ENCODE measurements at regions not wholly inside any gene's neighbourhood (a gene's known extent, or its start where the extent isn't known, plus 50 kb on each side); places are given as distances from the start of the nearest gene placed in this dataset.
"Not testable (repeated sequence)": the region's sequence is repeated elsewhere in the genome, so short reads cannot be mapped to it uniquely, and the experiment has no call there.

DNA sequence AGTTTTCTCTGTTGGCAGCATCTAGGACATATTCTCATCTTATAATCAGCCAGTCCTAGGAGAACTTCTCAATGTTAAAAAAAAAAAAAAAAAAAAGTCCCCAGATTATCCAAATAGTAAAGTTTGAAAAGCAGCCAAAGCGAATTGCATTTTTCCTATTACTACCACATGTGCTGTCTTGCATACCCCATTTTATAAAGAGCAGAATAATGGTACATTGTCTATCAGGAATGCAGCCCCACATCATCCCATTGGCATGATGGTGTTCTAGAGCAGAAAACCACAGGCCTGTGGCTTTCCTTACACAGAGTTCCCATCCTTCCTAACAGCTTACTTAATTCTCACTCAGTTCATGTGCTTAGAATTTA lies 381.6 kb downstream of the TMEM38B start:
- Histone ChIP-seq H3K4me3 (ENCODE audit: low read depth, low read length) (no peak overlapping the region), H3K4me1 (ENCODE audit: control insufficient read depth, insufficient read depth, low read length) (no peaks in the 10 kb centered on the region), H3K9ac (ENCODE audit: low read depth, low read length) (no peak overlapping the region), H3K36me3 (ENCODE audit: control insufficient read depth, insufficient read depth, low read length) (no peaks in the 10 kb centered on the region), H3K9me3 (ENCODE audit: control insufficient read depth, insufficient read depth, low read length) (no peaks in the 10 kb centered on the region), H3K27me3 (ENCODE audit: control insufficient read depth, insufficient read depth, low read length) (no peaks in the 10 kb centered on the region), H3K27ac (ENCODE audit: low read depth, low read length) (no peak overlapping the region)

DNA sequence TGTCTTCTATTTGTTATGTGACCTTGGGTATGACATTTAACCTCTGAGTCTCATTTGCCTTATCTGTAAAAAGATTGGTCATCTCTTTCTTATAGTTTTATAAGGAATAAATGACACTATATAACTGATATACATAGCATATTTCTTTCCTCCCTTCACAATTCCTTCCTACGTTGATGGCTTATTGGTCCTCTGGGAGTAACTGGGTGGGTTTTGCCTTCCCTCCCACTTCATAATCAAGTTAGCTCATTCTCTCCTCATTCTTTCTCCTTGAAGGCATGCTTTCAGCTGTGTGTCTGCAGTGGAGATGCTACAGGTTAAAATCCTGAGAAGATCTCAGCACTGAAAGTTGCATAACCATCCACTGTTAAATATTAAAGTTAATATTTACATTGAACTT lies 382.4 kb downstream of the TMEM38B start:
- H3K36me3 ChIP-seq (ENCODE audit: control insufficient read depth, insufficient read depth, low read length): no peaks in the 10 kb centered on the region
- H3K9me3 ChIP-seq (ENCODE audit: control insufficient read depth, insufficient read depth, low read length): no peaks in the 10 kb centered on the region
- H3K27ac ChIP-seq (ENCODE audit: low read depth, low read length): no peak overlapping the region
- H3K4me3 ChIP-seq (ENCODE audit: low read depth, low read length): no peak overlapping the region
- H3K4me1 ChIP-seq (ENCODE audit: control insufficient read depth, insufficient read depth, low read length): no peaks in the 10 kb centered on the region
- no peak overlapping the region for H3K9ac ChIP-seq (ENCODE audit: low read depth, low read length)
- H3K27me3 ChIP-seq (ENCODE audit: control insufficient read depth, insufficient read depth, low read length): no peaks in the 10 kb centered on the region

DNA sequence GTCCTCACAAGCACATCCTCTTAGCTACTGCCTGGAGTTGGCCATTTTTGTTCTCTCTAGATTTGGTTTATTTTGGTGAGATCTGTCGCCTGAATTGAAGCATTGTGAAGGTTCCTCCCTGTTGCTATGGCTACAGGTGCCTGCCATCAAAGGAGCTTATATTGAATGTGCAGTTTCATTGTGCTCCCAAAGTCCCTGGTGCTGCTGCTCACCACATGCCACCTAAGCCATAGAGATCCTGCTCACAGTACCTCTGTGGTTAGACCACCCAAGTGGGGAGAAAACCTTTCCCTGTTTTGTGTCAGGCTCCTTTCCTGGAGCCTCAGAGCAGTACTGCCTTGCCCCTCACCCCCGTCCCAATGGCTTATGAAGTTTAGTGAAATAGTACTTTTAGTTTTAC lies 383.4 kb downstream of the TMEM38B start:
- Histone ChIP-seq H3K27ac (ENCODE audit: low read depth, low read length) (no peak overlapping the region), H3K9me3 (ENCODE audit: control insufficient read depth, insufficient read depth, low read length) (no peaks in the 10 kb centered on the region), H3K4me1 (ENCODE audit: control insufficient read depth, insufficient read depth, low read length) (no peaks in the 10 kb centered on the region), H3K27me3 (ENCODE audit: control insufficient read depth, insufficient read depth, low read length) (no peaks in the 10 kb centered on the region), H3K36me3 (ENCODE audit: control insufficient read depth, insufficient read depth, low read length) (no peaks in the 10 kb centered on the region), H3K9ac (ENCODE audit: low read depth, low read length) (no peak overlapping the region), H3K4me3 (ENCODE audit: low read depth, low read length) (no peak overlapping the region)

DNA sequence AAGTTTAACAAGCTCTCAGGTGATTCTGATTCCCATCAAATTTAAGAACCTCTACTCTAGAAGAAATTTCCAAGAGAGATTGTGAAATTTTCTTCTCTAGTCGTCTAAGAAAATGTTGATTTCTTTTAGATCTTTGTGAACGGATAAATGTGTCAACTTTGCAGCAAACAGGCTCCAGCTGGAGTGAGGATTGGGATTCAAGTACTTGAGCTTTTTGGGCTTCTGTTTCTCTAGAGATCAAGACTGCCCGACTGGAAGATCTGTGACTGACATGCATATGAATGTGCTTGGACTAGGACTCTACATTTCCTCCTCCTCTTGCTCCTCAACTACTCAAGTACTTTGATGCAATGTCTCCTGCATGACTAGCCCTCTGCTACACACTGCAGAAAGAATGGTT lies 388.3 kb downstream of the TMEM38B start:
- no peaks in the 10 kb centered on the region for H3K36me3 ChIP-seq (ENCODE audit: control insufficient read depth, insufficient read depth, low read length)
- no peak overlapping the region for H3K27ac ChIP-seq (ENCODE audit: low read depth, low read length)
- no peaks in the 10 kb centered on the region for H3K4me1 ChIP-seq (ENCODE audit: control insufficient read depth, insufficient read depth, low read length)
- no peak overlapping the region for H3K4me3 ChIP-seq (ENCODE audit: low read depth, low read length)
- H3K27me3 ChIP-seq (ENCODE audit: control insufficient read depth, insufficient read depth, low read length): no peaks in the 10 kb centered on the region
- no peaks in the 10 kb centered on the region for H3K9me3 ChIP-seq (ENCODE audit: control insufficient read depth, insufficient read depth, low read length)
- H3K9ac ChIP-seq (ENCODE audit: low read depth, low read length): no peak overlapping the region

DNA sequence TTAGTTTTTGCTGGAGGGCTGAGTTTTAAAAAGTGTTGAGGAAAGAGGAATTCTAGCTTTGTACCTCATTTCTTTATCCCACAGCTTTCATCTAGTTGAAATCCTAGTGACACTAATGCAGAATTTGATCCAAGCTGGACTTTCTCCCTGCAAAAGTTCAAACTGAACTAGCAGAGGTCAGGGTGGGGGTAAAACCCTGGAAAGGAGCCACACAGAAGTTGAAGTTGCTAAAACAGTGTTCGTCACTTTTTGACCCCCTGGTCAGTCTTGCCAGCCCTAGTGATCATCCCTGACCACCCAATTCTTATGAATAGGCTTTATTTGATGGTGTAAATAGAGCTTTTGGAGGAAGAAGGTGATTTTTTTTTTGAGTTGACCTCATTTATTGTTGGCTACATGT lies 390.4 kb downstream of the TMEM38B start:
- no peaks in the 10 kb centered on the region for H3K4me1 ChIP-seq (ENCODE audit: control insufficient read depth, insufficient read depth, low read length)
- H3K36me3 ChIP-seq (ENCODE audit: control insufficient read depth, insufficient read depth, low read length): no peaks in the 10 kb centered on the region
- H3K9ac ChIP-seq (ENCODE audit: low read depth, low read length): no peak overlapping the region
- no peak overlapping the region for H3K4me3 ChIP-seq (ENCODE audit: low read depth, low read length)
- H3K27me3 ChIP-seq (ENCODE audit: control insufficient read depth, insufficient read depth, low read length): no peaks in the 10 kb centered on the region
- no peaks in the 10 kb centered on the region for H3K9me3 ChIP-seq (ENCODE audit: control insufficient read depth, insufficient read depth, low read length)
- no peak overlapping the region for H3K27ac ChIP-seq (ENCODE audit: low read depth, low read length)

DNA sequence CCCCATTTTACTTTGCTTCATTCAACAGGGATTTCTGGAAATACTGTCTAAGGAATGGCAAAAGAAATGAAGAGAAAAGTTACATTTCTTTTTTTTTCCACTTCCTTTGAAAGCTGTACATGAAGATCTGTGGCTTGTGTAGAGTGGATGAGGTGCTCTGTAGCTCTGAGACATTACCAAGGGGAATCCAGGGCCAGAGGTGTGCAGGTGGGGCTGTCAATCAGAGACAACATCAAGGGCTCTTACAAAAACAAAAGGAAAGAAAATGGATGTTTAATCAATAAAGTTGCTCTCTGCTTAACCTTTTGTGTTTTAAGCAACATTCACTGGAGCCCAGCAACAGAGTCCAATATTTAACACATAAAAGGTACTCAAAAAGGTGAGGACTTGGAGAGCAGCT lies 391.1 kb downstream of the TMEM38B start:
- Histone ChIP-seq H3K9ac (ENCODE audit: low read depth, low read length) (no peak overlapping the region), H3K4me3 (ENCODE audit: low read depth, low read length) (no peak overlapping the region), H3K36me3 (ENCODE audit: control insufficient read depth, insufficient read depth, low read length) (no peaks in the 10 kb centered on the region), H3K9me3 (ENCODE audit: control insufficient read depth, insufficient read depth, low read length) (no peaks in the 10 kb centered on the region), H3K27me3 (ENCODE audit: control insufficient read depth, insufficient read depth, low read length) (no peaks in the 10 kb centered on the region), H3K27ac (ENCODE audit: low read depth, low read length) (no peak overlapping the region), H3K4me1 (ENCODE audit: control insufficient read depth, insufficient read depth, low read length) (no peaks in the 10 kb centered on the region)

DNA sequence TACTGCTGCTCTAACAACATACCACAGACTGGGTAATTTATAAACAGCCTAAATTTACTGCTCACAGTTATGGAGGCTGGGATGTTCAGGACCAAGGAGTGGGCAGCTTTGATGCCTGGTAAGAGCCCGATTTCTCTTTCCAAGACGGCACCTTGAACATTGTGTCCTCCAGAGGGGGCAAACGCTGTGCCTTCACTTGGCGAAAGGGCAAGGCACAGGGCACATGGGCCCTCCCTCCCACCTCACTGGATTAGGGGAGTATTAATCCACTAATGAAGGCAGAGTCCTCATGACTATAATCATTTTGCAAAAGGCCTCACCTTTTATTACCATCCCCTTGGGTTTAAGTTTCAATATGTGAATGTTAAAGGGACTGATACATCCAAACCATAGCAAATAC lies 397.7 kb downstream of the TMEM38B start:
- Histone ChIP-seq H3K27me3 (ENCODE audit: control insufficient read depth, insufficient read depth, low read length) (no peaks in the 10 kb centered on the region), H3K4me1 (ENCODE audit: control insufficient read depth, insufficient read depth, low read length) (no peaks in the 10 kb centered on the region), H3K36me3 (ENCODE audit: control insufficient read depth, insufficient read depth, low read length) (no peaks in the 10 kb centered on the region), H3K27ac (ENCODE audit: low read depth, low read length) (no peak overlapping the region), H3K9me3 (ENCODE audit: control insufficient read depth, insufficient read depth, low read length) (0 out of 2 replicates have a peak, but pooled peaks cover 3% of the 10 kb centered on the region), H3K9ac (ENCODE audit: low read depth, low read length) (no peak overlapping the region), H3K4me3 (ENCODE audit: low read depth, low read length) (no peak overlapping the region)

DNA sequence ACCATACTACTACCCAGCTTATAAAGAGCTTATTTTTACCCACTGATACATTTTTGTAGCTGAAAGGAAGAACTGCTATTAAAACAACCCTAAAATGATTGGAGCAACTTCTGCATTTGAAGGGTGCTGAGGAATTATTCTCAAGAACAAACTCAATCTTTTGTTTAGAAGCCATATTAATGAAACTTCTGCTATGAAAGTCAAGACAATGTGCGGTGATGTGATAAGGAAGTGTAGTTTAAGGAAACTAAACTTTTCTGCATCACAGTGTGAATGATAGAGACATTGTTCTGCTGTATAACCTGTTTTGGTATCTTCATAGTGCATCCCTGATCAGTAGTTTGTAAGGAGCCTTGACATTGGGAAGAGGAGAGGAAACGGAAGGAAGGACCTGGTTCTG lies 408.5 kb downstream of the TMEM38B start:
- Histone ChIP-seq H3K36me3 (ENCODE audit: control insufficient read depth, insufficient read depth, low read length) (no peaks in the 10 kb centered on the region), H3K27me3 (ENCODE audit: control insufficient read depth, insufficient read depth, low read length) (no peaks in the 10 kb centered on the region), H3K4me1 (ENCODE audit: control insufficient read depth, insufficient read depth, low read length) (no peaks in the 10 kb centered on the region), H3K9ac (ENCODE audit: low read depth, low read length) (no peak overlapping the region), H3K27ac (ENCODE audit: low read depth, low read length) (no peak overlapping the region), H3K9me3 (ENCODE audit: control insufficient read depth, insufficient read depth, low read length) (no peaks in the 10 kb centered on the region), H3K4me3 (ENCODE audit: low read depth, low read length) (no peak overlapping the region)

DNA sequence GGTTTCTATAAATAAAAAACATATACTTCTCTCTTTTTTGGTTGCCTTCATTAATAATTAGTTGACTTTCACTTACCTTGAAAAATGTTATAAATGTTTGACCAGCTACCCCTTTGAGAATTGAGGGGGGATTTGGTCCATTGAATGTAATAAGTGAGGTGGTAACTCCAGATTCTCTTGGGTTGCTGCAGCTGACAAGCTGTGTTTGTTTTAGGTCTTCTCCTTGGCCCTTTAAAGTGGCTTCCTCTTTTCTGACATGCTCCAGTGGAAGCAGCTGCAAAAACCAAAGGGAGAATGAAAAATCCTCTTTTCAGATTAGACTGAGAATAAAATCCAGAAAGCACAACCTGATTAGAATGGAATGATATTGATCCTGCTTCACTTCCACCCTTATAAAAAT lies 410.5 kb downstream of the TMEM38B start:
- H3K4me3 ChIP-seq (ENCODE audit: low read depth, low read length): no peak overlapping the region
- H3K9me3 ChIP-seq (ENCODE audit: control insufficient read depth, insufficient read depth, low read length): no peaks in the 10 kb centered on the region
- H3K4me1 ChIP-seq (ENCODE audit: control insufficient read depth, insufficient read depth, low read length): no peaks in the 10 kb centered on the region
- H3K36me3 ChIP-seq (ENCODE audit: control insufficient read depth, insufficient read depth, low read length): no peaks in the 10 kb centered on the region
- H3K27ac ChIP-seq (ENCODE audit: low read depth, low read length): no peak overlapping the region
- H3K27me3 ChIP-seq (ENCODE audit: control insufficient read depth, insufficient read depth, low read length): no peaks in the 10 kb centered on the region
- no peak overlapping the region for H3K9ac ChIP-seq (ENCODE audit: low read depth, low read length)

DNA sequence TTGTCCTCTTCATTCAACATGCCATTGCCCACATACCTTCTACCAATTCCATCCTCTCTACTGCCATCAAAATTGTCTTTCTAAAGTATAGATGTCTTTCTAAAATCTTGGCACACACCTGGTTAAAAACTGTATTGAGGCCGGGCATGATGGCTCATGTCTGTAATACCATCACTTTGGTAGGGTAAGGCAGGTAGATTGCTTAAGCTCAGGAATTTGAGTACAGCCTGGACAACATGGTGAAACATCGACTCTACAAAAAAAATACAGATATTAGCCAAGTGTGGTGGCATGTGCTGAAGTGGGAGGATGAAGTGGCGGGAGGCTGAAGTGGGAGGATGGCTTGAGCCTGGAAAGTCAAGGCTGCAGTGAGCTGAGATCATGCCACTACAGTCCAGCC lies 412.1 kb downstream of the TMEM38B start:
- peaks cover 5% of the 10 kb centered on the region for H3K4me1 ChIP-seq (ENCODE audit: control insufficient read depth, insufficient read depth, low read length)
- no peak overlapping the region for H3K27ac ChIP-seq (ENCODE audit: low read depth, low read length)
- H3K4me3 ChIP-seq (ENCODE audit: low read depth, low read length): no peak overlapping the region
- no peaks in the 10 kb centered on the region for H3K27me3 ChIP-seq (ENCODE audit: control insufficient read depth, insufficient read depth, low read length)
- no peak overlapping the region for H3K9ac ChIP-seq (ENCODE audit: low read depth, low read length)
- no peaks in the 10 kb centered on the region for H3K36me3 ChIP-seq (ENCODE audit: control insufficient read depth, insufficient read depth, low read length)
- H3K9me3 ChIP-seq (ENCODE audit: control insufficient read depth, insufficient read depth, low read length): no peaks in the 10 kb centered on the region

DNA sequence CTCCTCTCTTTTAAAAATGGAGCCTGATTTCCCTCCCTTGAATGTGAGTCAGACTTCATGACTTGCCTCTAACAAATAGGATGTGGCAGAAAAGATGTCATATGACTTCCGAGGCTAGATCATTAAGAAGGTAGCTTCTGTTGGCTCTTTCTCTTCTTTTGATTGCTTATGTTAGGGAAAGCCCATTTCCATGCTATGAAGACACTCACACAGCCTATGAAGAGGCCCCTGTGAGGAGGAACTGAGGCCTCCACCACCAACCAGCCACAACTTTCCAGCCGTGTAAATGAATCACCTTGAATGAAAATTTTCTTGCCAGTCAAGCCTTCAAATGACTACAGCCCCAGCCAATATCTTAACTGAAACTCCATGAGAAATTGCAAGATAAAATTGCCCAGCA lies 413.4 kb downstream of the TMEM38B start:
- H3K36me3 ChIP-seq (ENCODE audit: control insufficient read depth, insufficient read depth, low read length): no peaks in the 10 kb centered on the region
- H3K9ac ChIP-seq (ENCODE audit: low read depth, low read length): no peak overlapping the region
- no peaks in the 10 kb centered on the region for H3K27me3 ChIP-seq (ENCODE audit: control insufficient read depth, insufficient read depth, low read length)
- no peak overlapping the region for H3K27ac ChIP-seq (ENCODE audit: low read depth, low read length)
- no peaks in the 10 kb centered on the region for H3K9me3 ChIP-seq (ENCODE audit: control insufficient read depth, insufficient read depth, low read length)
- no peak overlapping the region for H3K4me3 ChIP-seq (ENCODE audit: low read depth, low read length)
- peaks cover 6% of the 10 kb centered on the region for H3K4me1 ChIP-seq (ENCODE audit: control insufficient read depth, insufficient read depth, low read length)

DNA sequence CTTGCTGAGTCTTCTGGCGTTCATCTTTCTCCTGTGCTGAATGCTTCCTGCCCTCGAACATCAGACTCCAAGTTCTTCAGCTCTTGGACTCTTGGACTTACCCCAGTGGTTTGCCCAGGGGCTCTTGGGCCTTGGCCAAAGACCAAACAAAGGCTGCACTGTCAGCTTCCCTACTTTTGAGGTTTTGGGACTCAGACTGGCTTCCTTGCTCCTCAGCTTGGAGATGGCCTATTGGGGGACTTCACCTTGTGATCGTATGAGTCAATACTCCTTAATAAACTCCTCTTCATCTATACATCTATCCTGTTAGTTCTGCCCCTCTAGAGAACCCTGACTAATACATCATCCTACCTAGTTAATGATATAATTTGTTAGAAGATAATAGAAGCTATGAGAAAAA lies 415.4 kb downstream of the TMEM38B start:
- not testable (repeated sequence) for H3K27me3 ChIP-seq (ENCODE audit: control insufficient read depth, insufficient read depth, low read length); H3K36me3 ChIP-seq (ENCODE audit: control insufficient read depth, insufficient read depth, low read length); H3K9ac ChIP-seq (ENCODE audit: low read depth, low read length); H3K4me3 ChIP-seq (ENCODE audit: low read depth, low read length); H3K9me3 ChIP-seq (ENCODE audit: control insufficient read depth, insufficient read depth, low read length); H3K27ac ChIP-seq (ENCODE audit: low read depth, low read length)
- peaks cover 17% of the 10 kb centered on the region for H3K4me1 ChIP-seq (ENCODE audit: control insufficient read depth, insufficient read depth, low read length)
